ENCODE measurements at regions not wholly inside any gene's neighbourhood (a gene's known extent, or its start where the extent isn't known, plus 50 kb on each side); places are given as distances from the start of the nearest gene placed in this dataset.
A peak's percentile ranks its signal among the peaks of the same experiment; 100 is the strongest.
"Not testable (repeated sequence)": the region's sequence is repeated elsewhere in the genome, so short reads cannot be mapped to it uniquely, and the experiment has no call there.

DNA sequence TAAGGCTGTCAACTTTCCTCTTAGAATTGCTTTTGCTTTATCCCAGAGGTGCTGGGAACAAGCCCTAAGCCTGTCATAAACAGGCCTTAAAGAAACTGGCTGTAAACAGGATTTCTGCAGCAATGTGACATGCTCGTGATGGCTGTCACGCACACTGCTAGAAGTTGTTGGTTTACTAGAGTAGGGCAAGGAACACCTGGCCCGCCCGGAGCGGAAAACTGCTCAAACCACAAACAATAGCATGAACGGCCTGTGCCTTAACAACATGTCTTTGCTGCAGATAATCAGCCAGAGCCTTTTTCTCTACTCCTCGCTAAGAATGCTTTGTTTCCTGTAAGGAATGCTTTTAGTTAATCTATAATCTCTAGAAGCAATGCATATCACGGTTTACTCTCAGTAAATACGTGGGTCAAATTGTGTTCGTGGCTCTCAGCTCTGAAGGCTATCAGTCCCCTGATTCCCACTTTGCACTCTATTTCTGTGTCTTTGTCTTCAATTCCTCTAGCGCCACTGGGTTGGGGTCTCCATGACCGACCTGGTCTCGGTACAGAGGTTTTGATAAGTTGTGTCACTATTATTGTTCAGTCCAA, 318.3 kb downstream of the GLUD2 start:
- H3K4me1 ChIP-seq (ENCODE audit: insufficient read depth, low read length), result peaks cover 37% of the 10 kb centered on the region
- no peaks in the 10 kb centered on the region for H3K9me3 ChIP-seq (ENCODE audit: insufficient read depth, low read length, severe bottlenecking)
- peak overlapping the region; percentile 53 for H3K4me2 ChIP-seq (ENCODE audit: insufficient read depth, low read length)
- no peaks in the 10 kb centered on the region for H3K27me3 ChIP-seq (ENCODE audit: insufficient read depth, low read length, poor library complexity)
- H4K20me1 ChIP-seq (ENCODE audit: insufficient read depth, low read length), result no peaks in the 10 kb centered on the region
- peak overlapping the region; percentile 100 for H3K27ac ChIP-seq (ENCODE audit: low read length)
- H3K4me3 ChIP-seq (ENCODE audit: low read depth in 1 of 2, low read length in 2 of 2), result 0 out of 4 replicates have a peak overlapping the region, but pooled peaks of 1 of the 2 experiments have one; percentile 30
- H3K9ac ChIP-seq (ENCODE audit: low read depth, low read length), result peak overlapping the region; percentile 61
- H2AFZ ChIP-seq (ENCODE audit: low read depth, low read length), result no peak overlapping the region; the same call in 1 of the 2 replicates
- no peak for TF ChIP-seq EZH2 (IDR thresholded peaks at IDR 0.05; ENCODE audit: borderline replicate concordance, low read depth, low read length, severe bottlenecking)
- TF ChIP-seq, protein P1, sequence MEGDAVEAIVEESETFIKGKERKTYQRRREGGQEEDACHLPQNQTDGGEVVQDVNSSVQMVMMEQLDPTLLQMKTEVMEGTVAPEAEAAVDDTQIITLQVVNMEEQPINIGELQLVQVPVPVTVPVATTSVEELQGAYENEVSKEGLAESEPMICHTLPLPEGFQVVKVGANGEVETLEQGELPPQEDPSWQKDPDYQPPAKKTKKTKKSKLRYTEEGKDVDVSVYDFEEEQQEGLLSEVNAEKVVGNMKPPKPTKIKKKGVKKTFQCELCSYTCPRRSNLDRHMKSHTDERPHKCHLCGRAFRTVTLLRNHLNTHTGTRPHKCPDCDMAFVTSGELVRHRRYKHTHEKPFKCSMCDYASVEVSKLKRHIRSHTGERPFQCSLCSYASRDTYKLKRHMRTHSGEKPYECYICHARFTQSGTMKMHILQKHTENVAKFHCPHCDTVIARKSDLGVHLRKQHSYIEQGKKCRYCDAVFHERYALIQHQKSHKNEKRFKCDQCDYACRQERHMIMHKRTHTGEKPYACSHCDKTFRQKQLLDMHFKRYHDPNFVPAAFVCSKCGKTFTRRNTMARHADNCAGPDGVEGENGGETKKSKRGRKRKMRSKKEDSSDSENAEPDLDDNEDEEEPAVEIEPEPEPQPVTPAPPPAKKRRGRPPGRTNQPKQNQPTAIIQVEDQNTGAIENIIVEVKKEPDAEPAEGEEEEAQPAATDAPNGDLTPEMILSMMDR (IDR thresholded peaks at IDR 0.05; ENCODE audit: borderline replicate concordance, extremely low read depth, low read length, poor library complexity, severe bottlenecking), result no peak
- DNase-seq (peak; percentile 84), ATAC-seq (ENCODE audit: insufficient read depth, low read depth) (peak; percentile 95)
- no peaks in the 10 kb centered on the region for H3K79me2 ChIP-seq (ENCODE audit: insufficient read depth, low read length)
- H3K36me3 ChIP-seq (ENCODE audit: insufficient read depth, low read length), result no peaks in the 10 kb centered on the region

DNA sequence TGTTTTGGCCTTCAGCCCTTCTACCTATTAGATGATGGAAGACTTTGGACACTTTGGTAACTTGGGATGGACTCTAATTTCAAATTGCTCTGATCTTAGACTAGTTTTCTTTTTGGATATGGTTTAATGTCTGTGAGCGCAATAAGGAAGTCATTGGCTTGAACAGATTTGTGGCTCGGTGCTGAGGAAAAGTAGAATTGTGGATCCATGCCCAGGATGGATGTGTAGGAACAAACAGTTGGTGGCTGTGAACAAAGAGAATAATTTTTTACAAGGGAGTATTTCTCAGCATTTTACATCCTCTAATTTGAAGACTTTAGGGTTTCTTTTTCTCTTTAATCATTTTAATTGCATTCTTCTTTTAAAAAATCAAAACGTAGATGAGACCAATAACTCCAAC, 327.1 kb downstream of the GLUD2 start:
- no peak for ATAC-seq (ENCODE audit: insufficient read depth, low read depth)
- H3K4me1 ChIP-seq (ENCODE audit: insufficient read depth, low read length), result no peaks in the 10 kb centered on the region
- DNase-seq, result no peak
- H3K9ac ChIP-seq (ENCODE audit: low read depth, low read length), result no peak overlapping the region
- H4K20me1 ChIP-seq (ENCODE audit: insufficient read depth, low read length), result no peaks in the 10 kb centered on the region
- no peak overlapping the region for H3K4me2 ChIP-seq (ENCODE audit: insufficient read depth, low read length)
- H3K9me3 ChIP-seq (ENCODE audit: insufficient read depth, low read length, severe bottlenecking), result no peaks in the 10 kb centered on the region
- TF ChIP-seq, protein P1 (IDR thresholded peaks at IDR 0.05; ENCODE audit: borderline replicate concordance, extremely low read depth, low read length, poor library complexity, severe bottlenecking), result no peak
- TF ChIP-seq EZH2 (IDR thresholded peaks at IDR 0.05; ENCODE audit: borderline replicate concordance, low read depth, low read length, severe bottlenecking), result no peak
- no peak overlapping the region for H3K4me3 ChIP-seq (ENCODE audit: low read depth in 1 of 2, low read length in 2 of 2)
- H3K79me2 ChIP-seq (ENCODE audit: insufficient read depth, low read length), result no peaks in the 10 kb centered on the region
- no peaks in the 10 kb centered on the region for H3K27me3 ChIP-seq (ENCODE audit: insufficient read depth, low read length, poor library complexity)
- H2AFZ ChIP-seq (ENCODE audit: low read depth, low read length), result no peak overlapping the region
- no peaks in the 10 kb centered on the region for H3K36me3 ChIP-seq (ENCODE audit: insufficient read depth, low read length)
- no peak overlapping the region for H3K27ac ChIP-seq (ENCODE audit: low read length)

DNA sequence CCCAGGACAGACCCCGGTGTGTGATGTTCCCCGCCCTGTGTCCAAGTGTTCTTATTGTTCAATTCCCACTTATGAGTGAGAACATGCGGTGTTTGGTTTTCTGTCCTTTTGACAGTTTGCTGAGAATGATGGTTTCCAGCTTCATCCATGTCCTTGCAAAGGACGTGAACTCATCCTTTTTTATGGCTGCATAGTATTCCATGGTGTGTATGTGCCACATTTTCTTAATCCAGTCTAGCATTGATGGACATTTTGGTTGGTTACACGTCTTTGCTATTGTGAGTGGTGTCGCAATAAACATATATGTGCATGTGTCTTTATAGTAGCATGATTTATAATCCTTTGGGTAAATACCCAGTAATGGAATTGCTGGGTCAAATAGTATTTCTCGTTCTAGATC, 334.5 kb downstream of the GLUD2 start:
- H3K4me1 ChIP-seq (ENCODE audit: insufficient read depth, low read length); H3K79me2 ChIP-seq (ENCODE audit: insufficient read depth, low read length); H3K27ac ChIP-seq (ENCODE audit: low read length); H2AFZ ChIP-seq (ENCODE audit: low read depth, low read length); H3K4me3 ChIP-seq (ENCODE audit: low read depth in 1 of 2, low read length in 2 of 2); ATAC-seq (ENCODE audit: insufficient read depth, low read depth); DNase-seq; H3K27me3 ChIP-seq (ENCODE audit: insufficient read depth, low read length, poor library complexity); H4K20me1 ChIP-seq (ENCODE audit: insufficient read depth, low read length); H3K4me2 ChIP-seq (ENCODE audit: insufficient read depth, low read length); H3K9ac ChIP-seq (ENCODE audit: low read depth, low read length); H3K9me3 ChIP-seq (ENCODE audit: insufficient read depth, low read length, severe bottlenecking); H3K36me3 ChIP-seq (ENCODE audit: insufficient read depth, low read length): not testable (repeated sequence)

DNA sequence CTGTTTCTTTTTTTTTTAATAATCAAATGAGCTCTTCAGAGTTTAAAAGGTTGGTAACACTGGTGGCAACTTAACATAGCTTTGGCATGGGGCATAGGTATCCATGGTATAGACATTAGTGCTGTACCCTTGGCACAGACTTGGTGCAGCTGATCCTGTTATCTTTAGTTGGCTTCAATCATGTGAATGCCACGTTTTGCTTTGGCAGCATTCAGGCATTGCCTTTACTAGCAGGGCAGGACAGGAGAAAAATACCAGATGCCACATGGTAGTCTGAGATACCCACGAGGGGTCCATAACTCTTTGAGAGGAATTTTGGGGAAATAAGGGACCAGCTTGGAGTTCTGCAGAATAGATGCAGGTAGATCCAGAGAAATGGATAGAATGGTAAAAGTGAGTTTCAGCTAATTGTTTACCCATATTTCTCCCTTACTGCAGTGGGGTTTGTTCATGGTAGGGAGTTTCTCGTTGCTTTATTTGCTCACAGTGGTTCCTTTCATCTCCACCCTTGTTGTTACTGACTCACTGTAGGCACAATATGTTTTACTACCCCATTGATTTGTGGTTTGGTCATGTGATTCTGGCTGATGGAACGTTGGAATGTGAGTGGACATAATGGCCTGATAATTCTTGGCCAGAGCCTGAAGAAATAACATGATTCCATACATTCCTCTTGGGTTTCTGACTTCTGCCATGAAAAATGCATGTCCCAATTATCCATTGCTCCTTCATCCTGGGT, 342.7 kb downstream of the GLUD2 start:
- H2AFZ ChIP-seq (ENCODE audit: low read depth, low read length), result no peak overlapping the region
- TF ChIP-seq, protein P1 (IDR thresholded peaks at IDR 0.05; ENCODE audit: borderline replicate concordance, extremely low read depth, low read length, poor library complexity, severe bottlenecking), result no peak
- no peak for TF ChIP-seq EZH2 (IDR thresholded peaks at IDR 0.05; ENCODE audit: borderline replicate concordance, low read depth, low read length, severe bottlenecking)
- H3K4me1 ChIP-seq (ENCODE audit: insufficient read depth, low read length), result no peaks in the 10 kb centered on the region
- ATAC-seq (ENCODE audit: insufficient read depth, low read depth) (no peak), DNase-seq (no peak)
- no peaks in the 10 kb centered on the region for H3K9me3 ChIP-seq (ENCODE audit: insufficient read depth, low read length, severe bottlenecking)
- no peaks in the 10 kb centered on the region for H3K79me2 ChIP-seq (ENCODE audit: insufficient read depth, low read length)
- no peak overlapping the region for H3K9ac ChIP-seq (ENCODE audit: low read depth, low read length)
- no peak overlapping the region for H3K4me3 ChIP-seq (ENCODE audit: low read depth in 1 of 2, low read length in 2 of 2)
- no peaks in the 10 kb centered on the region for H3K36me3 ChIP-seq (ENCODE audit: insufficient read depth, low read length)
- no peak overlapping the region for H3K27ac ChIP-seq (ENCODE audit: low read length)
- H3K27me3 ChIP-seq (ENCODE audit: insufficient read depth, low read length, poor library complexity), result no peaks in the 10 kb centered on the region
- no peaks in the 10 kb centered on the region for H4K20me1 ChIP-seq (ENCODE audit: insufficient read depth, low read length)
- H3K4me2 ChIP-seq (ENCODE audit: insufficient read depth, low read length), result no peak overlapping the region

Measured in DND-41 (cell line).